Activated T-cell treated with anti-CD3 and anti-CD28 coated beads, Interleukin-2, amount 50 U/mL, for 72 hours (primary cell): ENCODE measurements at regions not wholly inside any gene's neighbourhood (a gene's known extent, or its start where the extent isn't known, plus 50 kb on each side); places are given as distances from the start of the nearest gene placed in this dataset.
"Not testable (repeated sequence)": the region's sequence is repeated elsewhere in the genome, so short reads cannot be mapped to it uniquely, and the experiment has no call there.

Experiments
- ATAC-seq, 2 donors: fragments of 150-1000 bp; cut with Tn5 transposase; replicated peaks in 1 of 2; 2 replicates each; pipeline ENCODE4 v1.10.0; 2021; ENCODE audit warnings: moderate library complexity in 2 of 2, mild to moderate bottlenecking in 1 of 2
- DNase-seq, 2 donors: peaks; one replicate each; pipeline ENCODE4 v3.0.0; 2021 to 2022; ENCODE audit warnings: mixed read lengths in 1 of 2
- H3K27ac Mint-ChIP-seq: one replicate; pipeline ENCODE4 v1.8.0; 2022; ENCODE audit warnings: mild to moderate bottlenecking, moderate library complexity, mixed read lengths
- H3K27me3 Mint-ChIP-seq: one replicate; pipeline ENCODE4 v1.8.0; 2022; ENCODE audit warnings: low read depth, mixed read lengths
- H3K36me3 Mint-ChIP-seq, 2 donors: one replicate each; pipeline ENCODE4 v1.8.0; 2022; ENCODE audit warnings: mixed read lengths in 2 of 2, mild to moderate bottlenecking in 1 of 2; ENCODE audit not compliant: insufficient read depth in 2 of 2
- H3K4me1 Mint-ChIP-seq: one replicate; pipeline ENCODE4 v1.8.0; 2022; ENCODE audit warnings: low read depth, mixed read lengths
- H3K4me3 Mint-ChIP-seq, 2 donors: one replicate each; pipeline ENCODE4 v1.8.0; 2022; ENCODE audit warnings: mild to moderate bottlenecking in 2 of 2, mixed read lengths in 2 of 2, moderate library complexity in 2 of 2
- H3K9me3 Mint-ChIP-seq, 2 donors: one replicate each; pipeline ENCODE4 v1.8.0; 2022; ENCODE audit warnings: mixed read lengths in 2 of 2

GRCh38 chr7:109637428-109637990 is 1067.8 kb downstream of the DNAJB9 start:
- Mint-ChIP-seq H3K4me3 (no peak overlapping the region), H3K36me3 (no peaks in the 10 kb centered on the region), H3K27me3 (no peaks in the 10 kb centered on the region), H3K4me1 (no peaks in the 10 kb centered on the region), H3K27ac (no peak overlapping the region), H3K9me3 (peaks cover 0 to 6% of the 10 kb centered on the region in 2 donors)
- DNase-seq (no peak), ATAC-seq (no peak)

- Mint-ChIP-seq H3K27ac (no peak overlapping the region), H3K4me3 (no peak overlapping the region), H3K4me1 (no peaks in the 10 kb centered on the region), H3K9me3 (peaks cover 0 to 6% of the 10 kb centered on the region in 2 donors), H3K36me3 (no peaks in the 10 kb centered on the region), H3K27me3 (no peaks in the 10 kb centered on the region)
- ATAC-seq (no peak), DNase-seq (no peak)
Measured at GRCh38 chr7:109638321-109638720, 1068.6 kb downstream of the DNAJB9 start.

- Mint-ChIP-seq H3K27me3 (no peaks in the 10 kb centered on the region), H3K9me3 (peaks cover 0 to 6% of the 10 kb centered on the region in 2 donors), H3K36me3 (no peaks in the 10 kb centered on the region), H3K4me1 (no peaks in the 10 kb centered on the region), H3K4me3 (no peak overlapping the region), H3K27ac (no peak overlapping the region)
- DNase-seq: no peak
- ATAC-seq: no peak
Measured at GRCh38 chr7:109639561-109639960, 1069.9 kb downstream of the DNAJB9 start.

GRCh38 chr7:109641445-109641844 is 1071.8 kb downstream of the DNAJB9 start:
- Mint-ChIP-seq H3K36me3 (no peaks in the 10 kb centered on the region), H3K4me1 (no peaks in the 10 kb centered on the region), H3K9me3 (peaks cover 0 to 8% of the 10 kb centered on the region in 2 donors), H3K27ac (no peak overlapping the region), H3K4me3 (no peak overlapping the region), H3K27me3 (no peaks in the 10 kb centered on the region)
- DNase-seq (no peak), ATAC-seq (no peak)

- Mint-ChIP-seq H3K36me3 (no peaks in the 10 kb centered on the region), H3K4me3 (no peak overlapping the region), H3K27ac (no peak overlapping the region), H3K4me1 (no peaks in the 10 kb centered on the region), H3K9me3 (peaks cover 1 to 5% of the 10 kb centered on the region in 2 donors), H3K27me3 (no peaks in the 10 kb centered on the region)
- DNase-seq: no peak
- no peak for ATAC-seq
Measured at GRCh38 chr7:109646124-109646523, 1076.5 kb downstream of the DNAJB9 start.

- not testable (repeated sequence) for H3K9me3 Mint-ChIP-seq, H3K36me3 Mint-ChIP-seq, H3K27ac Mint-ChIP-seq, H3K4me1 Mint-ChIP-seq, H3K27me3 Mint-ChIP-seq, DNase-seq, H3K4me3 Mint-ChIP-seq, ATAC-seq
Measured at GRCh38 chr7:109646594-109646993, 1076.9 kb downstream of the DNAJB9 start.

- not testable (repeated sequence) for H3K36me3 Mint-ChIP-seq, H3K27me3 Mint-ChIP-seq, H3K4me3 Mint-ChIP-seq, H3K27ac Mint-ChIP-seq, H3K4me1 Mint-ChIP-seq, ATAC-seq, H3K9me3 Mint-ChIP-seq, DNase-seq
Measured at GRCh38 chr7:109647263-109647662, 1077.6 kb downstream of the DNAJB9 start.

GRCh38 chr7:109659261-109659660 is 1089.6 kb downstream of the DNAJB9 start:
- Mint-ChIP-seq H3K4me1 (no peaks in the 10 kb centered on the region), H3K27me3 (no peaks in the 10 kb centered on the region), H3K36me3 (no peaks in the 10 kb centered on the region), H3K27ac (no peak overlapping the region), H3K9me3 (no peaks in the 10 kb centered on the region), H3K4me3 (no peak overlapping the region)
- DNase-seq: no peak
- ATAC-seq: no peak

- H3K4me1 Mint-ChIP-seq: no peaks in the 10 kb centered on the region
- ATAC-seq: no peak
- DNase-seq: no peak
- H3K36me3 Mint-ChIP-seq: no peaks in the 10 kb centered on the region
- H3K9me3 Mint-ChIP-seq: no peaks in the 10 kb centered on the region
- no peak overlapping the region for H3K27ac Mint-ChIP-seq
- H3K27me3 Mint-ChIP-seq: no peaks in the 10 kb centered on the region
- H3K4me3 Mint-ChIP-seq: no peak overlapping the region
Measured at GRCh38 chr7:109660401-109660800, 1090.7 kb downstream of the DNAJB9 start.

GRCh38 chr7:109663806-109664205 is 1094.1 kb downstream of the DNAJB9 start:
- Mint-ChIP-seq H3K27ac (no peak overlapping the region), H3K36me3 (no peaks in the 10 kb centered on the region), H3K4me3 (no peak overlapping the region), H3K27me3 (no peaks in the 10 kb centered on the region), H3K4me1 (no peaks in the 10 kb centered on the region), H3K9me3 (no peaks in the 10 kb centered on the region)
- no peak for DNase-seq
- no peak for ATAC-seq

- not testable (repeated sequence) for H3K27me3 Mint-ChIP-seq, H3K36me3 Mint-ChIP-seq, H3K27ac Mint-ChIP-seq, H3K9me3 Mint-ChIP-seq, ATAC-seq, DNase-seq, H3K4me3 Mint-ChIP-seq, H3K4me1 Mint-ChIP-seq
Measured at GRCh38 chr7:109687269-109687668, 1117.6 kb downstream of the DNAJB9 start.

GRCh38 chr7:109692613-109693012 is 1122.9 kb downstream of the DNAJB9 start:
- H3K36me3 Mint-ChIP-seq, H3K27ac Mint-ChIP-seq, H3K27me3 Mint-ChIP-seq, H3K4me3 Mint-ChIP-seq, H3K4me1 Mint-ChIP-seq, DNase-seq, ATAC-seq: not testable (repeated sequence)
- peaks cover 9 to 11% of the 10 kb centered on the region in 2 donors for H3K9me3 Mint-ChIP-seq

- no peak overlapping the region for H3K27ac Mint-ChIP-seq
- no peak for DNase-seq
- no peak for ATAC-seq
- H3K4me1 Mint-ChIP-seq: no peaks in the 10 kb centered on the region
- no peaks in the 10 kb centered on the region for H3K27me3 Mint-ChIP-seq
- H3K9me3 Mint-ChIP-seq: peaks cover 9 to 11% of the 10 kb centered on the region in 2 donors
- H3K4me3 Mint-ChIP-seq: no peak overlapping the region
- no peaks in the 10 kb centered on the region for H3K36me3 Mint-ChIP-seq
Measured at GRCh38 chr7:109694149-109695071, 1124.7 kb downstream of the DNAJB9 start.
